ENCODE measurements at regions not wholly inside any gene's neighbourhood (a gene's known extent, or its start where the extent isn't known, plus 50 kb on each side); places are given as distances from the start of the nearest gene placed in this dataset.

DNA sequence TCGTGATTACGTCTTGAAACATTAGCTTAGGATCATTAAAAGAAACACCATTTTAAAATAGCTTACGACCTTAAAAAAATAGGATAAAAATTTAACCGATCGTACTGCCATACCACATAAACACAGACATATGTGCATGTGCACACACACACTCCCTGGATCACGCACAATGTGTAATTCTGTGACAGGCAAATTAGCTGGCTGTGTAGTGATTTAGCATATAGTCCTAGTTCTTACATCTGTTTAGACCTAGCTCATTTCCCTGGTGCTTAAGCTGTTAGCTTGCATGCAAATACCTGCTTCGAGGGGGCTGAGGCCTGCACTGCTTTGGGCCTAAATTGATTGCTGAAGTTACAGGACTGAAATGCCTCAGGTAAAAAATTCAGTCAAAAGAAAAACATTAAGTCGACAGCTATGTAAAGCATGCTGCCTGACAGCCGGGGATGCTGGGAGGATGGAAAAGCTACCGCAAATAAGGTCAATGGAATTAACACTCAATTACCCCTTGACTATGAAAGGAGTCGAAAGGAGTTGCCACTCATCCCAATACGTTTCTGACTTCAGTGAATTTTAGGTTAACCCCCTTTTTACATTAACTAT lies 267.1 kb upstream of the FZD8 start:
- Histone ChIP-seq H3K36me3 (no peaks in the 10 kb centered on the region), H3K9me3 (ENCODE audit: low read depth) (no peaks in the 10 kb centered on the region), H3K4me1 (ENCODE audit: low read depth) (peaks cover 13% of the 10 kb centered on the region), H3K27ac (no peak overlapping the region), H3K4me3 (no peak overlapping the region), H3K27me3 (no peaks in the 10 kb centered on the region)
- TF ChIP-seq, protein P1, sequence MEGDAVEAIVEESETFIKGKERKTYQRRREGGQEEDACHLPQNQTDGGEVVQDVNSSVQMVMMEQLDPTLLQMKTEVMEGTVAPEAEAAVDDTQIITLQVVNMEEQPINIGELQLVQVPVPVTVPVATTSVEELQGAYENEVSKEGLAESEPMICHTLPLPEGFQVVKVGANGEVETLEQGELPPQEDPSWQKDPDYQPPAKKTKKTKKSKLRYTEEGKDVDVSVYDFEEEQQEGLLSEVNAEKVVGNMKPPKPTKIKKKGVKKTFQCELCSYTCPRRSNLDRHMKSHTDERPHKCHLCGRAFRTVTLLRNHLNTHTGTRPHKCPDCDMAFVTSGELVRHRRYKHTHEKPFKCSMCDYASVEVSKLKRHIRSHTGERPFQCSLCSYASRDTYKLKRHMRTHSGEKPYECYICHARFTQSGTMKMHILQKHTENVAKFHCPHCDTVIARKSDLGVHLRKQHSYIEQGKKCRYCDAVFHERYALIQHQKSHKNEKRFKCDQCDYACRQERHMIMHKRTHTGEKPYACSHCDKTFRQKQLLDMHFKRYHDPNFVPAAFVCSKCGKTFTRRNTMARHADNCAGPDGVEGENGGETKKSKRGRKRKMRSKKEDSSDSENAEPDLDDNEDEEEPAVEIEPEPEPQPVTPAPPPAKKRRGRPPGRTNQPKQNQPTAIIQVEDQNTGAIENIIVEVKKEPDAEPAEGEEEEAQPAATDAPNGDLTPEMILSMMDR (IDR thresholded peaks at IDR 0.05; ENCODE audit: low read depth, low read length) = no peak
- DNase-seq (ENCODE audit: low read depth in 1 of 2, low spot score in 1 of 2) = no peak

DNA sequence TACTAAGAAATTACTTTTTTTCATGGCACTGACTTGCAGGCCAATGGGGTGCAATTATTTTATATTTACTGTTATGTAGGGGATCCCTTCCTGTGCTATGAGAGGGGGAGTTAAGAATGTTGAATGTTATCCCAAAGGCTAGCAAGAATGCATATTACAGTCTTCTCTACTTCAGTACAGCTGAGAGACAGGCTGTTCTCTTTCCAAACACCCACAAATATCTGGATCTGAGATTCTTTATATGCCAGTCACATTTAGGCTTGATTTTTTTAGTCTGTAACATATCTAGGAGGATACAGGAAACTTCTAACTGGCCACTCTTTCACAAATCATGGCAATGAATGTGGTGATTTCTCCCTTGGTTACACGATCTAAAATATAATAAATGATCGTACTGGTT lies 266.4 kb upstream of the FZD8 start:
- H3K4me1 ChIP-seq (ENCODE audit: low read depth) = peaks cover 13% of the 10 kb centered on the region
- no peak overlapping the region for H3K27ac ChIP-seq
- no peaks in the 10 kb centered on the region for H3K36me3 ChIP-seq
- TF ChIP-seq, protein P1 (IDR thresholded peaks at IDR 0.05; ENCODE audit: low read depth, low read length) = no peak
- H3K4me3 ChIP-seq = no peak overlapping the region
- no peaks in the 10 kb centered on the region for H3K27me3 ChIP-seq
- DNase-seq (ENCODE audit: low read depth in 1 of 2, low spot score in 1 of 2) = no peak
- no peaks in the 10 kb centered on the region for H3K9me3 ChIP-seq (ENCODE audit: low read depth)

DNA sequence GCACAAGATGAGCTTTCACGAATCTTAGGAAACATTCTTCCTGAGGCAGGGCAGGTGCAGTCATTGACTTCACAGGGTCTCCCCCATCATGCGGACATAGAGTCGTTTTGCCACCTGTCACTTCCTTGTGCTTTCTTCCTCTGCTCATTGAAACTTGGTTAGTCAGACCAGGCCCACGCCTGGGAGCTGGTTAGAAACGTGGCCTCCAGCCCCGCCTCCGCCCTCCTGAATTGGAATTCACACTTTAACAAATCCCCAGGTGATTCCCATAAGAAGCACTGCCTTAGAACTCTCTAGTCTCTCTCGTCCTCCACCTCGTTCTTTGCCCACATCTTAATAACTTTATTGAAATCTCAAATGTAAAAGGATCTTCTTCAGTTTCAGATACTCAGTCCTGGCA lies 265.5 kb upstream of the FZD8 start:
- H3K27ac ChIP-seq = no peak overlapping the region
- TF ChIP-seq, protein P1 (IDR thresholded peaks at IDR 0.05; ENCODE audit: low read depth, low read length) = no peak
- no peaks in the 10 kb centered on the region for H3K27me3 ChIP-seq
- H3K9me3 ChIP-seq (ENCODE audit: low read depth) = no peaks in the 10 kb centered on the region
- no peak overlapping the region for H3K4me3 ChIP-seq
- peaks cover 10% of the 10 kb centered on the region for H3K4me1 ChIP-seq (ENCODE audit: low read depth)
- no peaks in the 10 kb centered on the region for H3K36me3 ChIP-seq
- DNase-seq (ENCODE audit: low read depth in 1 of 2, low spot score in 1 of 2) = no peak

DNA sequence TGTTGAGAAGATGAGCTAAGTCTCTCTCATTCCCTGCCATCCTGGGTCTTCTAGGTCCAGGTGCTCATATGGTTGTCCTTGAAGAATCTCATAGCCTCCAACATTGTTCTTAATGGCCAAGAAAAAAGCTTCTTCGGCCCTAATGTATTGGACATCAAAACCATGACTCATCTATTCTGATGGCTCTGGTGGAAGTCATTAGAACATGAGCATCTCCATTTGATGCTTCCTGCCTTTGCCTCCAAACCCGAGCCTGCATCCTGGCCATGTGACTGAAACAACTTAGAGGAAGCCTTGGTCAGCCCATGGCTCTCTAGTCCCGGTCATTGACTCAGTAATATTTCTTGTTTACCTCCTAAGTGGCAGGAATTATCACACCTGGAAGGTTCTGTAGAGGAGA lies 264.1 kb upstream of the FZD8 start:
- no peak overlapping the region for H3K27ac ChIP-seq
- no peak overlapping the region for H3K4me3 ChIP-seq
- TF ChIP-seq, protein P1 (IDR thresholded peaks at IDR 0.05; ENCODE audit: low read depth, low read length) = no peak
- H3K36me3 ChIP-seq = no peaks in the 10 kb centered on the region
- no peaks in the 10 kb centered on the region for H3K27me3 ChIP-seq
- H3K9me3 ChIP-seq (ENCODE audit: low read depth) = no peaks in the 10 kb centered on the region
- H3K4me1 ChIP-seq (ENCODE audit: low read depth) = peaks cover 8% of the 10 kb centered on the region
- DNase-seq (ENCODE audit: low read depth in 1 of 2, low spot score in 1 of 2) = no peak

DNA sequence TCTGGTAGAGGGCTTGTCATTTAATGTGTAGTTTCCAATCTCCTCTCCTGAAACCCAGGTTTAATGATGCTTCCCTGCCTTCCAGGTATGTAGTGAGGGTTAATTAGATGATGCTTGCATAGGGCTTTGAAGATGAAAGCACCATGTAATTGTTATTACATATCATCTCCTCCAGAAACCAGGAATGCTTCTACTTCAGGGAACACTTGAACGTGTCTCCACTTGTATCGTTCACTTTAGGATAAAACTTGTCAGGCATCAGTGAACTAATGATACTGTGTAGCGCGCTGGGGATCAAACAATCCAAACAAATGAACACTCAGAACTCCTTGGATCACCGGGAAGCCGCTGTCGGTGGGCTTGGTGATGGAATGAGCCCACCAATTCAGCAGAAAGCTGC lies 260.9 kb upstream of the FZD8 start:
- H3K4me3 ChIP-seq = no peak overlapping the region
- H3K27ac ChIP-seq = no peak overlapping the region
- no peak for DNase-seq (ENCODE audit: low read depth in 1 of 2, low spot score in 1 of 2)
- no peaks in the 10 kb centered on the region for H3K9me3 ChIP-seq (ENCODE audit: low read depth)
- no peaks in the 10 kb centered on the region for H3K27me3 ChIP-seq
- H3K36me3 ChIP-seq = no peaks in the 10 kb centered on the region
- TF ChIP-seq, protein P1 (IDR thresholded peaks at IDR 0.05; ENCODE audit: low read depth, low read length) = no peak
- peaks cover 5% of the 10 kb centered on the region for H3K4me1 ChIP-seq (ENCODE audit: low read depth)
